ENCODE measurements at regions not wholly inside any gene's neighbourhood (a gene's known extent, or its start where the extent isn't known, plus 50 kb on each side); places are given as distances from the start of the nearest gene placed in this dataset.

DNA sequence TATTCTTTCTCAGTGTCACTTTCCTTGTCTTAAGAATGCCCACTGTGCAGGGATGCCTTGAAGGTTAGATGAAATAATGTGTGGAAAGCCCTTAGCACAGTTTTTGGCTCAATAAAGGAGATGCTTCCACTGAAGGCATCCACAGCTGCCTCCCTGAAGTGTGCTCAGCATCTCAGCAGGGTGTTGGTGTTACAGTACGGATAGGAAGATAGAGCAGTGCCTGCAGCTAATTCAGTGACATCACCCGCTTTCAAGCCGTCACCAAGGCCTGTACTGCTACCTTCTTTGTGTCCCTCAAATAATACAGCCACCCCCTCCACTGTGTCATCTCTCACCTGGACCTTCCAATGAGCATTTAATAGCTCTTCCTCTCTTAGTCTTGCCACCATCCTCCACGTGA is 59.0 kb downstream of the NDUFS5 start:
- no peak for DNase-seq (ENCODE audit: low read depth)
- no peak overlapping the region for H3K4me3 ChIP-seq (ENCODE audit: low read length)
- TF ChIP-seq, protein P1, sequence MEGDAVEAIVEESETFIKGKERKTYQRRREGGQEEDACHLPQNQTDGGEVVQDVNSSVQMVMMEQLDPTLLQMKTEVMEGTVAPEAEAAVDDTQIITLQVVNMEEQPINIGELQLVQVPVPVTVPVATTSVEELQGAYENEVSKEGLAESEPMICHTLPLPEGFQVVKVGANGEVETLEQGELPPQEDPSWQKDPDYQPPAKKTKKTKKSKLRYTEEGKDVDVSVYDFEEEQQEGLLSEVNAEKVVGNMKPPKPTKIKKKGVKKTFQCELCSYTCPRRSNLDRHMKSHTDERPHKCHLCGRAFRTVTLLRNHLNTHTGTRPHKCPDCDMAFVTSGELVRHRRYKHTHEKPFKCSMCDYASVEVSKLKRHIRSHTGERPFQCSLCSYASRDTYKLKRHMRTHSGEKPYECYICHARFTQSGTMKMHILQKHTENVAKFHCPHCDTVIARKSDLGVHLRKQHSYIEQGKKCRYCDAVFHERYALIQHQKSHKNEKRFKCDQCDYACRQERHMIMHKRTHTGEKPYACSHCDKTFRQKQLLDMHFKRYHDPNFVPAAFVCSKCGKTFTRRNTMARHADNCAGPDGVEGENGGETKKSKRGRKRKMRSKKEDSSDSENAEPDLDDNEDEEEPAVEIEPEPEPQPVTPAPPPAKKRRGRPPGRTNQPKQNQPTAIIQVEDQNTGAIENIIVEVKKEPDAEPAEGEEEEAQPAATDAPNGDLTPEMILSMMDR (IDR thresholded peaks at IDR 0.05; ENCODE audit: insufficient read depth, low read depth, low read length, missing control alignments), result no peak

DNA sequence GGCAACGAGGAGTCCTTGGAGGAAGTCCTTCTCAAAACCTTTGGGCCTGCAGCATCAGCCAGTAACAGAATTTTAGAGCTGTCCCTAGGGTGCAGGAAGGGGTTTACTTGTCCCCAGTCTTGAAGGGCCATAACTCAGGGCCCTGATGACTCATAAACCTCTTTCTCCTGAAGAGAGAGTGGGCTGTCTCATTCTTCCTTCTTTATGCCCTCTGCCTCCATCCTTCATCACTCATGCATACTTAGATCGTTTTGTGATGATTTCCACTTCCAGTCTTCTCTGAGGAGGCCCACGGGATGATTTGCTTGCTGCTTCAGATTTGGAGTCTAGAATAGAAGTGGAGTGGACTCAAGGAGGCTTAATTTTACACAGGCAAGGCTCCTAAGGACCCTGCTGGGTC is 60.2 kb downstream of the NDUFS5 start:
- no peak for DNase-seq (ENCODE audit: low read depth)
- TF ChIP-seq, protein P1 (IDR thresholded peaks at IDR 0.05; ENCODE audit: insufficient read depth, low read depth, low read length, missing control alignments), result no peak
- H3K4me3 ChIP-seq (ENCODE audit: low read length), result no peak overlapping the region

DNA sequence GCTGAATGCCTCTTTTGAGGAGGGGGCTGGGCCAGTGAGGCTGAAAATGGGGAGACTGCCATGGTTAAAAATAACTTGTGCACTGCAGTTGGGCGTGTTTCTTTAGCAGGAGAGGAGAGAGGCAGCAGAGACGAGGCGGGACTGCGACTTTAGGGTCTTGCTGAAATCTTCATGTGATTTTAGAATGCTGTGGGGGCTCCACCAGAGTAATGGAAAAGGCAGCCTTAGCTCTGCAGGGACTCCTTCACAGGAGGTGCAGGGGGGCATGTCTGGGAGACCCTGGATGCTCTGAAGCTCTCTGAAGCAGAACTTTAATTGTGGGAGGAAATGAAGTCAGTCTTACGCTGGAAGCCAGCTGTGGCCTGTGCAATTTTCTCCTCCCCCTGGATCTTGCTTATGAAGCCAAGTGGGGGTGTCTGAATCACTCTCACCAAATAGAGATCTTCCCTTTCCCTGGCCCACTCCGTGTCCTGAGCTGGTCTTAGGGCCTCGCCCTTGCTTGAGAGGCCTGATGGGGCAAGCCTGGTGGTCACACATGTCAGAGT is 60.8 kb downstream of the NDUFS5 start:
- TF ChIP-seq, protein P1 (IDR thresholded peaks at IDR 0.05; ENCODE audit: insufficient read depth, low read depth, low read length, missing control alignments), result no peak
- H3K4me3 ChIP-seq (ENCODE audit: low read length), result no peak overlapping the region
- peak; percentile 43 for DNase-seq (ENCODE audit: low read depth)

DNA sequence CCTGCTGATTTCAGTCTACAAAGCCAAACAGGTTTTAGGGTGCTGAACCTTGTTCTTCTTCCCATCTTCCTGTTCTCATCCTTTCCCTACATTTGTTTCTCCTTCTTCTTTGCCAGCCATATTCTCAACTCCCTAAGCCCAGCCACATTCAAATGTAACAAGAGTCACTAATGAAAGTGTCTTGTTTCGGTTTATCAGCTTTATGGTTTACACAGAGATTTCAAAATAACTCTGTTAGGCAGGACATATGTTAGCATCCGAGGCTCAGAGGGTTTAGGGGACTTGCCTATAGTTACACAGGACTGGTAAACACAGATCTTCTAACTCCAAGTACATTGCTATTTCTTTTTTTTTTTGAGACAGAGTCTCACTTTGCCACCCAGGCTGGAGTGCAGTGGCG is 61.3 kb downstream of the NDUFS5 start:
- H3K4me3 ChIP-seq (ENCODE audit: low read length), result no peak overlapping the region
- DNase-seq (ENCODE audit: low read depth), result no peak
- TF ChIP-seq, protein P1 (IDR thresholded peaks at IDR 0.05; ENCODE audit: insufficient read depth, low read depth, low read length, missing control alignments), result no peak

DNA sequence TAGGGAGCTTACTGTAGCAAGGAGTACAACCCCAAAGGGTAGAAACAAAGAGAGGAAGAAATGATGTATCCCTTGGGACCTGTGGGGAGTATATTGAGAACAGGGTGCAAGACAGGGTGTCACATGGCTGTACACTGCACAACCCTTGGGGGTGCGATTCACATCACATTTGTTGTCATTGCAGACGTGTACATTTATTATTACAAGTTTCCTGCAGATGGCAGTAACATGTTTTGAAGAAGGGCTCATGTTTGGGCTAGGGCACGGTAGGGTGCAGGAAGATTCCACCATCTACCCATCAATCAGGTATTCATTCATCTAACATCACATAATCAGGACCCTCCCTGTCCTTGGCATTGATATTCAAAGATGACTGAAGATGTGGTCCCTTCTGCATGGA is 62.5 kb downstream of the NDUFS5 start:
- no peak for DNase-seq (ENCODE audit: low read depth)
- no peak overlapping the region for H3K4me3 ChIP-seq (ENCODE audit: low read length)
- TF ChIP-seq, protein P1 (IDR thresholded peaks at IDR 0.05; ENCODE audit: insufficient read depth, low read depth, low read length, missing control alignments), result no peak

DNA sequence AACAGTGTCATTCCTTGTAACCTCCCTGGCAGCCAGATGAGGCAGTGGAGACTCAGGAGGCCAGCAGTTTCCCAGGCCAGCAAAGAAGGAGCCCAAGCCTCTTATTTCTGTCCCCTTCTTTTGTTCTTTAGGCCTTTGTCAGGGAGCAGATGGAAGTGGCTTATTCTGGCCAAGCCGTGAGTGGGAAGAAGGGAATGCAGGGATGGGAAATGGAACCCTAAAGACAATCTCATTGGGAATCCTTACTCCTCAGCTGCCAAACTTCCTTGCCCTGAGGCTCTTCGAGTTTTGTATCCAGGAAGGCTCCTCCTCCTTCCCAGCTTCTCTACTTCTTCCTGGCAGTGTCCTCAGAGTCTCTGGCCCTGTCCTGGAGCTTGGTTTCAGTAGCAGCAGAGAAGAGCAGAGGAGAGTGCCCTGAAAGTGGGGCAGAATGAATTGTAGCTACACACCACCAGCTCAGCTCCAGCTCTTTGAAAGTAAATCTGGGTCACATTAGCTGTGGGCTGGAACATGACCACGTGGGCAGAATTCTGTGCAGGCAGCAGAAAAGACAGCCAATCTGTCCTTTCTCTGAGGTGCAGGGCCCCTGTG is 63.9 kb downstream of the NDUFS5 start:
- TF ChIP-seq, protein P1 (IDR thresholded peaks at IDR 0.05; ENCODE audit: insufficient read depth, low read depth, low read length, missing control alignments), result no peak
- no peak for DNase-seq (ENCODE audit: low read depth)

More for the DNA sequence above, 63.9 kb downstream of the NDUFS5 start:
- H3K4me3 ChIP-seq (ENCODE audit: low read length), result no peak overlapping the region

Data from epithelial cell of esophagus (primary cell).